Stomach (tissue), 8 donors: ENCODE measurements at regions not wholly inside any gene's neighbourhood (a gene's known extent, or its start where the extent isn't known, plus 50 kb on each side); places are given as distances from the start of the nearest gene placed in this dataset.

Experiments used
- DNase-seq, 2 donors: peaks; one replicate each; pipeline versions ENCODE4 v3.0.0 to v3.0.0-alpha.2; 2013 to 2019
- H3K27ac ChIP-seq, 5 donors: fragments of 200-600 bp in 4 of 5; sonication (generic) in 4 of 5; one replicate each; pipeline ENCODE4 v1.5.1; 2013 to 2019; ENCODE audit warnings: mild to moderate bottlenecking in 1 of 5, moderate library complexity in 1 of 5
- H3K27me3 ChIP-seq, 3 donors: fragments of 200-600 bp; sonication (generic); one replicate each; pipeline ENCODE4 v1.5.1; 2017 to 2019; ENCODE audit warnings: mixed run types in 1 of 3
- H3K36me3 ChIP-seq, 4 donors: fragments of 200-600 bp; sonication (generic); 1 replicate in 3 of 4; 2 replicates in 1 of 4; pipeline ENCODE4 v1.5.1; 2016 to 2019
- H3K4me1 ChIP-seq, 4 donors: fragments of 200-600 bp; sonication (generic); one replicate each; pipeline ENCODE4 v1.5.1; 2016 to 2019
- H3K4me3 ChIP-seq, 4 donors: fragments of 200-600 bp; sonication (generic) in 3 of 4; one replicate each; pipeline ENCODE4 v1.5.1; 2016 to 2019; ENCODE audit warnings: mild to moderate bottlenecking in 1 of 4
- H3K9me3 ChIP-seq, 4 donors: fragments of 200-600 bp; sonication (generic); one replicate each; pipeline ENCODE4 v1.5.1; 2016 to 2019
- CTCF ChIP-seq, 7 experiments: fragments of 450-650 bp in 4 of 7; fragments of 200-600 bp in 3 of 7; sonication (generic) in 3 of 7; IDR thresholded peaks; one replicate each; pipeline ENCODE4 v1.5.1; 2016 to 2019; ENCODE audit warnings: antibody characterized with exemption in 7 of 7, control low read depth in 2 of 7, mild to moderate bottlenecking in 1 of 7
- EP300 ChIP-seq: sonication (generic); formaldehyde crosslinking; IDR thresholded peaks from one replicate; pipeline ENCODE4 v1.6.1; 2017; ENCODE audit warnings: antibody characterized with exemption
- POLR2A ChIP-seq, 4 donors: fragments of 450-650 bp; IDR thresholded peaks; one replicate each; pipeline ENCODE4 v1.6.1; 2016; ENCODE audit warnings: antibody characterized with exemption in 4 of 4, control low read depth in 2 of 4, mild to moderate bottlenecking in 1 of 4, moderate library complexity in 1 of 4
- POLR2AphosphoS5 ChIP-seq, 3 donors: sonication (generic); formaldehyde crosslinking; IDR thresholded peaks; one replicate each; pipeline ENCODE4 v1.6.1; 2016; ENCODE audit warnings: antibody characterized with exemption in 3 of 3
- WGBS, 5 donors: extraction: QIAGEN DNeasy Blood & Tissue Kit in 3 of 5; methylation state at CpG; one replicate each; pipeline versions ENCODE4 v1.1.5 to v1.1.7; 2013 to 2018; 5-methylcytosine and 5-hydroxymethylcytosine counted together
- intact Hi-C: fragments of 100-400 bp; cut with DNase I; formaldehyde crosslinking; loops from one replicate; pipeline ENCODE4 v1.15.1; 2023; ENCODE audit warnings: low total_unique reads
- donor health status: healthy with polysubstance abuse.
- donor health status: Bipolar disorder and iron deficiency.
- donor health status: healthy.

DNA sequence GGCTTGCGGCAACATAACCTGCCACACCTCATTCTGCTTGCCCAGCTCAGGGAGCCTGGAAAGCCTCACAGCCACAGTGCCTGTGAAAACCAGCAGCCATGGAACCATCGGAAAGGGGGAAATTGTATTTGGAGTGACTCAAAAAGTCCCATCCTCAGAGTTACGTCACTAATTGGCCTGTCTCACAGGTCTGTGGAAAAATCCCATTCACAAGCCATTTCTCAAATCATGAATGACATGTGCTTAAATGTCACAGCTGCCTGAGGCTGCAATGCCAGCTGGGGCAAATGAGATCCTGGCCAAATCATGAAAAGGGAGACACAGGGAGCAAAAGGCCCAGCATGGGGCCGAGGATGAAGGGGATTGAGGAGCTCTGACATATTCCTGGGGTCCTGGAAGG lies 486.9 kb upstream of the RAB6C start:
- WGBS, 5 donors: 73 to 83% (median 74%) methylated on average over 4 of the region's 4 CpGs
- Histone ChIP-seq H3K27ac (no peak overlapping the region), H3K4me3 (no peak overlapping the region), H3K36me3 (no peaks in the 10 kb centered on the region), H3K27me3 (peaks cover 0 to 3% (median 0%) of the 10 kb centered on the region in 3 donors), H3K9me3 (no peaks in the 10 kb centered on the region), H3K4me1 (no peaks in the 10 kb centered on the region)
- no peak for DNase-seq
- intact Hi-C loops: no loop called here
- no peak for TF ChIP-seq EP300
- no peak for TF ChIP-seq POLR2AphosphoS5 (IDR thresholded peaks at IDR 0.05)
- no peak for TF ChIP-seq POLR2A (IDR thresholded peaks at IDR 0.05)
- no peak for TF ChIP-seq CTCF (IDR thresholded peaks at IDR 0.05)

- H3K27me3 ChIP-seq: no peaks in the 10 kb centered on the region
- H3K36me3 ChIP-seq: no peaks in the 10 kb centered on the region
- H3K27ac ChIP-seq: no peak overlapping the region
- no peak for TF ChIP-seq POLR2A (IDR thresholded peaks at IDR 0.05)
- no peak for TF ChIP-seq POLR2AphosphoS5 (IDR thresholded peaks at IDR 0.05)
- TF ChIP-seq CTCF (IDR thresholded peaks at IDR 0.05): no peak
- no peak for TF ChIP-seq EP300
- no peaks in the 10 kb centered on the region for H3K4me1 ChIP-seq
- intact Hi-C loops: no loop called here
- DNase-seq: no peak
- no peak overlapping the region for H3K4me3 ChIP-seq
- 57 to 70% (median 61%) methylated on average over 2 of the region's 2 CpGs for WGBS, 5 donors
- no peaks in the 10 kb centered on the region for H3K9me3 ChIP-seq
These were observed 479.7 kb upstream of the RAB6C start for GRCh38 chr2:129499747-129500146.

- H3K36me3 ChIP-seq: no peaks in the 10 kb centered on the region
- no peak overlapping the region for H3K27ac ChIP-seq
- H3K4me1 ChIP-seq: no peaks in the 10 kb centered on the region
- no peak for DNase-seq
- H3K27me3 ChIP-seq: no peaks in the 10 kb centered on the region
- intact Hi-C loops: no loop called here
- H3K9me3 ChIP-seq: no peaks in the 10 kb centered on the region
- no peak overlapping the region for H3K4me3 ChIP-seq
- 39 to 49% (median 42%) methylated on average over 4 of the region's 4 CpGs for WGBS, 5 donors
- TF ChIP-seq CTCF (IDR thresholded peaks at IDR 0.05): no peak
- TF ChIP-seq POLR2A (IDR thresholded peaks at IDR 0.05): no peak
- no peak for TF ChIP-seq POLR2AphosphoS5 (IDR thresholded peaks at IDR 0.05)
- TF ChIP-seq EP300: no peak
These were observed 476.7 kb upstream of the RAB6C start for GRCh38 chr2:129502781-129503180.

DNA sequence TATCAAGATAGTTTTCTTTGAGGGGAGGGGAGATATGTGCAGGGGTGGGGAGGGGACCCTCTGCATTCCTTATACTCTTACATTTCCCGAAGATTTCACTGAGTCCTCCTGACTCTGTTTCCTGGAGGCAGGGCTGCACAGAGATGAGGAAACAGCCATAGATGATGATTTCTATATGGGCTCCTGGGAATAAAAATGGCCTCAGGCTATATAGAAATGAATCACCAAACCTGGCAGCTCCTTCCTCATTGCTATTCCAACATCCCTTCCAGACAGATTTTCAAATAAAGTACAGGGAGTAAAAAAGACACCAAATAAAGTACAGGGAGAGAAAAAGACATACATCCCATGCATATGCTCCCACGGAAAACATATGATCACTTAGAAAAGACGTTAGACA lies 474.8 kb upstream of the RAB6C start:
- Histone ChIP-seq H3K9me3 (no peaks in the 10 kb centered on the region), H3K36me3 (no peaks in the 10 kb centered on the region), H3K27me3 (no peaks in the 10 kb centered on the region), H3K4me1 (no peaks in the 10 kb centered on the region), H3K27ac (no peak overlapping the region), H3K4me3 (no peak overlapping the region)
- WGBS, 5 donors: 72 to 84% (median 77%) methylated on average over 3 of the region's 3 CpGs
- TF ChIP-seq POLR2AphosphoS5 (IDR thresholded peaks at IDR 0.05) (no peak), CTCF (IDR thresholded peaks at IDR 0.05) (no peak), EP300 (no peak), POLR2A (IDR thresholded peaks at IDR 0.05) (no peak)
- intact Hi-C loops: no loop called here
- DNase-seq: no peak
